Upper lobe of left lung (tissue), 6 donors: ENCODE measurements at regions not wholly inside any gene's neighbourhood (a gene's known extent, or its start where the extent isn't known, plus 50 kb on each side); places are given as distances from the start of the nearest gene placed in this dataset.
A peak's percentile ranks its signal among the peaks of the same experiment; 100 is the strongest.
"Not testable (repeated sequence)": the region's sequence is repeated elsewhere in the genome, so short reads cannot be mapped to it uniquely, and the experiment has no call there.

ENCODE experiments used
- ATAC-seq, 2 donors: fragments of 200-7000 bp; cut with Tn5 transposase; one replicate each; pipeline ENCODE4 v1.9.1; 2022; ENCODE audit warnings: mild to moderate bottlenecking in 2 of 2, moderate library complexity in 2 of 2; ENCODE audit not compliant: low FRiP score in 2 of 2
- DNase-seq, 2 donors: peaks; one replicate each; pipeline ENCODE4 v3.0.0-alpha.2; 2019 to 2020
- H3K27ac ChIP-seq, 4 donors: fragments of 200-600 bp; sonication (generic); one replicate each; pipeline ENCODE4 v1.5.1; 2016 to 2019
- H3K27me3 ChIP-seq, 4 donors: fragments of 200-600 bp; sonication (generic); one replicate each; pipeline ENCODE4 v1.5.1; 2017 to 2019
- H3K36me3 ChIP-seq, 4 donors: fragments of 200-600 bp; sonication (generic); one replicate each; pipeline ENCODE4 v1.5.1; 2016 to 2019
- H3K4me1 ChIP-seq, 4 donors: fragments of 200-600 bp; sonication (generic); one replicate each; pipeline ENCODE4 v1.5.1; 2018 to 2019
- H3K4me3 ChIP-seq, 4 donors: fragments of 200-600 bp; sonication (generic); one replicate each; pipeline ENCODE4 v1.5.1; 2017 to 2019; ENCODE audit warnings: mild to moderate bottlenecking in 2 of 4, moderate library complexity in 1 of 4
- H3K9me3 ChIP-seq, 4 donors: fragments of 200-600 bp; sonication (generic); one replicate each; pipeline ENCODE4 v1.5.1; 2018 to 2019
- EP300 ChIP-seq, 4 donors: sonication (generic); formaldehyde crosslinking; IDR thresholded peaks; one replicate each; pipeline ENCODE4 v1.5.1; 2017; ENCODE audit warnings: antibody characterized with exemption in 4 of 4, control low read depth in 2 of 4
- POLR2A ChIP-seq, 4 donors: fragments of 450-650 bp; IDR thresholded peaks; one replicate each; pipeline ENCODE4 v1.5.1; 2016 to 2017; ENCODE audit warnings: antibody characterized with exemption in 4 of 4, mild to moderate bottlenecking in 2 of 4
- POLR2AphosphoS5 ChIP-seq, 2 donors: sonication (generic); formaldehyde crosslinking; IDR thresholded peaks; one replicate each; pipeline ENCODE4 v1.5.1; 2017; ENCODE audit warnings: antibody characterized with exemption in 2 of 2
- WGBS, 2 donors: methylation state at CpG; one replicate each; pipeline ENCODE4 v1.1.5; 2017 to 2018; 5-methylcytosine and 5-hydroxymethylcytosine counted together
- TF ChIP-seq, protein P1 (sequence below), 6 experiments: fragments of 450-650 bp in 4 of 6; fragments of 200-600 bp in 2 of 6; sonication (generic) in 2 of 6; IDR thresholded peaks; one replicate each; pipeline ENCODE4 v1.5.1; 2016 to 2019; ENCODE audit warnings: antibody characterized with exemption in 6 of 6
- donor health status: DM: no; HTN: no; CAD: no; lungs with moderate emphysema.
- donor health status: DM: no; HTN: yes; CAD: no; lungs with severe emphysema.

DNA sequence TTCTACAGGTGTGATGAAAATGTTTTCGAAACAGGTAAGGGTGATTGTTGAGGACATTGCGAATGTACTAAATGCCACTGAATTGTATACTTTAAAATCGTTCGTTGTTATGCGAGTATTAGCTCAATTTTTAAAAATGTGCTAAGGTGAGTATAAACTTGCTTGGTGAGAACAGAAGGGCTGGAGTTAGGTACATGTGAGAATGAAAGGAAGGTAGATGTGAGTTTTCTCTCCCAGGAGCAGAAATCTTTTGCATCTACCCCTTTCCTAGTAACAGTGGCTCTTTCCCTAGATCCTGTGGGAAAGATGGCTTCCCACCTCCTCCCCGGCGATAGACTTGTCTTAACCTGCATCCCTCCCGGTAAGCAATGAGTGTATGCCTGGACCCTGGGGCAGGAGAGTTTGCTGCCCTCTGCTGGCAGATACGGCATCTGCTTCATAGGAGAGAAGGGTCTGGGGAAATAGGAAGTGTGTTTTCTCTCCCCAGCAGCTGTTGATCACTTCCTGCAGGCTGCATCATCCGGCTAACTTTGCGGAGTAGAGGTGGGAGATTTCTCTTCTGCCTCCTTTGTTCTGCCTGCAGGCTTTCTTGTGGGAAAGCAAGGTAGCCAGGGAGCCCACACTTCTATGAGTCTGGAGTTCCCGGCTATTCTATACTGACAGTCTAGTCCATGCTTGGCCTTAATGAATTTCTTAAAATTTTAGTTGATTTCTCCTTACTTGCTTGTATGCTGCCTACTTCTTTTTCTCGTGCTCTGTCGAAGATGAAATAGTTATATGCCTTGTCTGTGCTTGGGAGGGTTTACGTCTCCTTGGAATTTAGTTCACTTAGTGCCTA is 373.3 kb upstream of the SEMA6A start:
- Histone ChIP-seq H3K9me3 (no peaks in the 10 kb centered on the region), H3K27ac (no peak overlapping the region), H3K27me3 (no peaks in the 10 kb centered on the region), H3K4me1 (peaks cover 0 to 4% (median 0%) of the 10 kb centered on the region in 4 donors), H3K36me3 (no peaks in the 10 kb centered on the region), H3K4me3 (no peak overlapping the region)
- peak in 1 of 2 donors; percentile 54 for DNase-seq
- WGBS, 2 donors = 61 to 63% methylated on average over 15 of the region's 15 CpGs
- ATAC-seq = peak in 1 of 2 donors; percentile 71
- no peak for TF ChIP-seq POLR2A (IDR thresholded peaks at IDR 0.05)
- TF ChIP-seq, protein P1, sequence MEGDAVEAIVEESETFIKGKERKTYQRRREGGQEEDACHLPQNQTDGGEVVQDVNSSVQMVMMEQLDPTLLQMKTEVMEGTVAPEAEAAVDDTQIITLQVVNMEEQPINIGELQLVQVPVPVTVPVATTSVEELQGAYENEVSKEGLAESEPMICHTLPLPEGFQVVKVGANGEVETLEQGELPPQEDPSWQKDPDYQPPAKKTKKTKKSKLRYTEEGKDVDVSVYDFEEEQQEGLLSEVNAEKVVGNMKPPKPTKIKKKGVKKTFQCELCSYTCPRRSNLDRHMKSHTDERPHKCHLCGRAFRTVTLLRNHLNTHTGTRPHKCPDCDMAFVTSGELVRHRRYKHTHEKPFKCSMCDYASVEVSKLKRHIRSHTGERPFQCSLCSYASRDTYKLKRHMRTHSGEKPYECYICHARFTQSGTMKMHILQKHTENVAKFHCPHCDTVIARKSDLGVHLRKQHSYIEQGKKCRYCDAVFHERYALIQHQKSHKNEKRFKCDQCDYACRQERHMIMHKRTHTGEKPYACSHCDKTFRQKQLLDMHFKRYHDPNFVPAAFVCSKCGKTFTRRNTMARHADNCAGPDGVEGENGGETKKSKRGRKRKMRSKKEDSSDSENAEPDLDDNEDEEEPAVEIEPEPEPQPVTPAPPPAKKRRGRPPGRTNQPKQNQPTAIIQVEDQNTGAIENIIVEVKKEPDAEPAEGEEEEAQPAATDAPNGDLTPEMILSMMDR (IDR thresholded peaks at IDR 0.05) = peak; percentile 49 to 69 (median 58)

DNA sequence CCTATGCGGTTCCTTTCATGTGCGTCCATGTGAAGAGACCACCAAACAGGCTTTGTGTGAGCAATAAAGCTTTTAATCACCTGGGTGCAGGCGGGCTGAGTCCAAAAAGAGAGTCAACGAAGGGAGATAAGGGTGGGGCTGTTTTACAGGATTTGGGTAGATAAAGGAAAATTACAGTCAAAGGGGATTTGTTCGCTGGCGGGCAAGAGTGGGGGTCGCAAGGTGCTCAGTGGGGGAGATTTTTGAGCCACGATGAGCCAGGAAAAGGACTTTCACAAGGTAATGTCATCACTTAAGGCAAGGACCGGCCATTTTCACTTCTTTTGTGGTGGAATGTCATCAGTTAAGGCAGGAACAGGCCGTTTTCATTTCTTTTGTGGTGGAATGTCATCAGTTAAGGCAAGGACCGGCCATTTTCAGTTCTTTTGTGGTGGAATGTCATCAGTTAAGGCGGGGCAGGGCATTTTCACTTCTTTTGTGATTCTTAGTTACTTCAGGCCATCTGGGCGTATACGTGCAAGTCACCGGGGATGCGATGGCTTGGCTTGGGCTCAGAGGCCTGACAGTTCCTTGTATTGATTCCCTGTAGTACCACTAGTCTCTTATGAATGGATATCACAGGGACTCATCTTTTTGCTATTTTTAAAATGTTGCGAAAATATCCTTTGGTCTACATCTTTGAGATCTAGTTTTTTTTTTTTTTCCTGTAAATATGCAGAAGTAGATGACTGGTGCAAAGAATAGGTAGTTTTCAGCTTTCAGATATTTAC is 371.2 kb upstream of the SEMA6A start:
- WGBS, 2 donors = 88 to 92% methylated on average over 17 of the region's 17 CpGs
- H3K36me3 ChIP-seq, H3K27ac ChIP-seq, DNase-seq, ATAC-seq, H3K4me3 ChIP-seq, H3K27me3 ChIP-seq, H3K4me1 ChIP-seq, H3K9me3 ChIP-seq: not testable (repeated sequence)

DNA sequence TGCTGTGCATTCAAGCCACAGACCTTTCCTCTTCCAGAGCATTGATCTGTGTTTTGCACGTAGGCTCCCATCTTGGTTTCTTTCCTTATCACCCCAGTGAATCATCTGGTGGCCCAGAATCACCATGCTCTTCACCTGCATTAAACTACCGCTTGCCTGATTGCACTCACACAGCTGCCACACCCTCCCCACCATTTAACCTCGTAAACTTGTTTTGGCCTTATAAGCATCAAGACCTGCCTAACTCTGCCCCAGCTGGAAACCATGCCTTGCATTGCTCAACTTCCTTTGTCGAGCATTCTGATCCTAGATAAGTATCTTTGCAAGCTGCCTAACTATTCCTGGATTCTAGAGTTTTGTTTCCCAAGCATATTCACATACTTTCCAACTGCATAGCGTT is 369.6 kb upstream of the SEMA6A start:
- H3K4me3 ChIP-seq = no peak overlapping the region
- no peak overlapping the region for H3K27ac ChIP-seq
- no peaks in the 10 kb centered on the region for H3K36me3 ChIP-seq
- H3K4me1 ChIP-seq = peaks cover 0 to 4% (median 0%) of the 10 kb centered on the region in 4 donors
- DNase-seq = no peak
- no peaks in the 10 kb centered on the region for H3K9me3 ChIP-seq
- 63 to 67% methylated on average over 5 of the region's 5 CpGs for WGBS, 2 donors
- TF ChIP-seq POLR2A (IDR thresholded peaks at IDR 0.05) (no peak), POLR2AphosphoS5 (IDR thresholded peaks at IDR 0.05) (no peak), EP300 (IDR thresholded peaks at IDR 0.05) (no peak)
- TF ChIP-seq, protein P1 (IDR thresholded peaks at IDR 0.05) = no peak
- no peaks in the 10 kb centered on the region for H3K27me3 ChIP-seq
- no peak for ATAC-seq

DNA sequence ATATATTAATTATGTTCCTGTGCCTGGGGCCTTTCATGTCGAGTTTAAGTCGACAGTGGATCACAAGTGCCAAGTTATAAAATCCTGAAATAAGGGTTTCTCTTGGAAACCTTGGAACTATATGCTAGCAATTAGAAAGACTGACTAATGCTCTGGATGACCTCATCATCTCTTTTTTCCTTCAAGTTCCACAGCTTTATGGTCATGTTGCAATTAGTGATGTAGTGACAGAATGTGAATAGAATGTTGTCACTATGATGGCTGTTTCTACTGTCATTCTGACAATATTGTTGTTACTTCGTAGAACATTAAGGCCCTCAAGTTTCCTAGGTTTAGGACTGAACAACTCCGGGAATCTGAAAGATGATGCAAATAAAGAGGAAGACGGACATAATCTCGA is 368.0 kb upstream of the SEMA6A start:
- ATAC-seq = no peak
- DNase-seq = no peak
- TF ChIP-seq POLR2A (IDR thresholded peaks at IDR 0.05) (no peak), EP300 (IDR thresholded peaks at IDR 0.05) (no peak), POLR2AphosphoS5 (IDR thresholded peaks at IDR 0.05) (no peak)
- TF ChIP-seq, protein P1 (IDR thresholded peaks at IDR 0.05) = no peak
- no peaks in the 10 kb centered on the region for H3K27me3 ChIP-seq
- H3K4me3 ChIP-seq = no peak overlapping the region
- H3K9me3 ChIP-seq = no peaks in the 10 kb centered on the region
- WGBS, 2 donors = 88 to 95% methylated on average over 6 of the region's 6 CpGs
- H3K4me1 ChIP-seq = no peaks in the 10 kb centered on the region
- H3K27ac ChIP-seq = no peak overlapping the region
- H3K36me3 ChIP-seq = no peaks in the 10 kb centered on the region

DNA sequence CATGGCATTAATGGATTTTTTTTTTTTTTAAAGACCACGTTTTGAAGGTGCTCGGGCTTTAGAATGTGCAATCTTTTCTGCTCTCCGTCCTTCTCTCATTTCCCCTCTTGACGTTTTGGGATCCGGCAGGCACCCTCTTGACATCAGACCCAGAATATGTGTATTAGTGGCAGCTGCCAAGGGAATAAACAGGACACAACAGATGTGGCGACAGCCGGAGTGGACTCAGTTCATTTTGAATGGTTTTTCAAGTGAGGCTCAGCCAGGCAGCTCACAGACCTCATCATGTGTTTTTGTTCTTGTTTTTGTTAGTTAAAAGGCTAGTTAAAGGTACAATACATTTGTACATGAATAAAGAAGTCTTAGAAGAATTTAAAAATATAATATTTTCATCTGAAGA is 365.0 kb upstream of the SEMA6A start:
- ATAC-seq (no peak), DNase-seq (no peak)
- Histone ChIP-seq H3K36me3 (no peaks in the 10 kb centered on the region), H3K27ac (no peak overlapping the region), H3K27me3 (no peaks in the 10 kb centered on the region), H3K4me3 (no peak overlapping the region), H3K9me3 (no peaks in the 10 kb centered on the region), H3K4me1 (no peaks in the 10 kb centered on the region)
- WGBS, 2 donors = 60 to 65% methylated on average over 7 of the region's 7 CpGs
- TF ChIP-seq EP300 (IDR thresholded peaks at IDR 0.05) = no peak
- no peak for TF ChIP-seq POLR2AphosphoS5 (IDR thresholded peaks at IDR 0.05)
